Calu3 (cell line): ENCODE measurements at regions not wholly inside any gene's neighbourhood (a gene's known extent, or its start where the extent isn't known, plus 50 kb on each side); places are given as distances from the start of the nearest gene placed in this dataset.

Source experiments
- BruUV-seq: library from RNA; stranded (reverse); fragments of 400-500 nt; replicated peaks from 2 replicates; lab custom pipeline; 2021; lab: Mats Ljungman, UMichigan
- CTCF ChIA-PET: fragments of 300-600 bp; sonication (Branson Sonifier 250); formaldehyde crosslinking; loops from one replicate; lab custom pipeline; 2022; ENCODE audit warnings: antibody characterized with exemption; lab: Charles Lee
- DNase-seq: peaks from one replicate; pipeline ENCODE4 v3.0.0; 2022
- H3K27ac Mint-ChIP-seq: one replicate; pipeline ENCODE4 v1.8.0; 2022; ENCODE audit warnings: mixed read lengths; ENCODE audit not compliant: unreplicated experiment
- H3K27me3 Mint-ChIP-seq: one replicate; pipeline ENCODE4 v1.8.0; 2022; ENCODE audit warnings: mixed read lengths; ENCODE audit not compliant: unreplicated experiment
- H3K36me3 Mint-ChIP-seq: one replicate; pipeline ENCODE4 v1.8.0; 2022; ENCODE audit warnings: mild to moderate bottlenecking, moderate library complexity, mixed read lengths; ENCODE audit not compliant: insufficient read depth, unreplicated experiment
- H3K4me1 Mint-ChIP-seq: one replicate; pipeline ENCODE4 v1.8.0; 2022; ENCODE audit warnings: mild to moderate bottlenecking, low read depth, mixed read lengths; ENCODE audit not compliant: unreplicated experiment
- H3K4me3 Mint-ChIP-seq: one replicate; pipeline ENCODE4 v1.8.0; 2022; ENCODE audit warnings: mild to moderate bottlenecking, low read depth, moderate library complexity, mixed read lengths; ENCODE audit not compliant: unreplicated experiment
- H3K9me3 Mint-ChIP-seq: one replicate; pipeline ENCODE4 v1.8.0; 2022; ENCODE audit warnings: low read depth, mixed read lengths; ENCODE audit not compliant: unreplicated experiment
- CTCF ChIP-seq: fragments of 200-600 bp; IDR thresholded peaks from one replicate; pipeline ENCODE4 v1.8.0; 2022; ENCODE audit warnings: antibody characterized with exemption; ENCODE audit not compliant: unreplicated experiment
- intact Hi-C: fragments of 100-400 bp; cut with micrococcal nuclease; formaldehyde crosslinking; loops from one replicate; pipeline ENCODE4 v1.10.0; 2022; ENCODE audit not compliant: unreplicated experiment

GRCh38 chr20:7540923-7541322, 399.3 kb downstream of the HAO1 start:
- H3K9me3 Mint-ChIP-seq: peaks cover 4% of the 10 kb centered on the region
- no peaks in the 10 kb centered on the region for H3K4me1 Mint-ChIP-seq
- BruUV-seq: no TSS peak
- H3K4me3 Mint-ChIP-seq: no peak overlapping the region
- CTCF ChIA-PET: no interaction called here
- no peak overlapping the region for H3K27ac Mint-ChIP-seq
- TF ChIP-seq CTCF: no peak
- intact Hi-C loops: no loop called here
- H3K36me3 Mint-ChIP-seq: no peaks in the 10 kb centered on the region
- no peak for DNase-seq
- no peaks in the 10 kb centered on the region for H3K27me3 Mint-ChIP-seq

GRCh38 chr20:7571101-7571500, 369.2 kb downstream of the HAO1 start:
- Mint-ChIP-seq H3K9me3 (no peaks in the 10 kb centered on the region), H3K4me3 (no peak overlapping the region), H3K4me1 (no peaks in the 10 kb centered on the region), H3K27me3 (no peaks in the 10 kb centered on the region), H3K27ac (no peak overlapping the region), H3K36me3 (no peaks in the 10 kb centered on the region)
- BruUV-seq: no TSS peak
- DNase-seq: no peak
- no peak for TF ChIP-seq CTCF
- intact Hi-C loops: no loop called here
- CTCF ChIA-PET: no interaction called here

GRCh38 chr20:7571521-7572055, 368.7 kb downstream of the HAO1 start:
- Mint-ChIP-seq H3K9me3 (no peaks in the 10 kb centered on the region), H3K27ac (no peak overlapping the region), H3K4me1 (no peaks in the 10 kb centered on the region), H3K4me3 (no peak overlapping the region), H3K36me3 (no peaks in the 10 kb centered on the region), H3K27me3 (no peaks in the 10 kb centered on the region)
- CTCF ChIA-PET: no interaction called here
- BruUV-seq: no TSS peak
- intact Hi-C loops: no loop called here
- TF ChIP-seq CTCF: no peak
- DNase-seq: no peak

- no TSS peak for BruUV-seq
- CTCF ChIA-PET: no interaction called here
- peaks cover 8% of the 10 kb centered on the region for H3K4me1 Mint-ChIP-seq
- no peak overlapping the region for H3K4me3 Mint-ChIP-seq
- no peaks in the 10 kb centered on the region for H3K9me3 Mint-ChIP-seq
- no peak for TF ChIP-seq CTCF
- H3K27me3 Mint-ChIP-seq: no peaks in the 10 kb centered on the region
- peak; percentile 8 for DNase-seq
- intact Hi-C loops: no loop called here
- H3K27ac Mint-ChIP-seq: no peak overlapping the region
- no peaks in the 10 kb centered on the region for H3K36me3 Mint-ChIP-seq
Measured at GRCh38 chr20:7579888-7580287, 360.4 kb downstream of the HAO1 start.
